GM21528 (cell line): ENCODE measurements at regions not wholly inside any gene's neighbourhood (a gene's known extent, or its start where the extent isn't known, plus 50 kb on each side); places are given as distances from the start of the nearest gene placed in this dataset.

Source experiments
- ATAC-seq: cut with Tn5 transposase; IDR thresholded peaks from one replicate; pipeline ENCODE4 v1.9.1; 2021; ENCODE audit warnings: mild to moderate bottlenecking, moderate library complexity; ENCODE audit not compliant: unreplicated experiment, low FRiP score

GRCh38 chr14:97457575-97458085, 660.4 kb downstream of the VRK1 start:
- ATAC-seq = no peak

GRCh38 chr14:97458255-97458654, 661.1 kb downstream of the VRK1 start:
- no peak for ATAC-seq

DNA sequence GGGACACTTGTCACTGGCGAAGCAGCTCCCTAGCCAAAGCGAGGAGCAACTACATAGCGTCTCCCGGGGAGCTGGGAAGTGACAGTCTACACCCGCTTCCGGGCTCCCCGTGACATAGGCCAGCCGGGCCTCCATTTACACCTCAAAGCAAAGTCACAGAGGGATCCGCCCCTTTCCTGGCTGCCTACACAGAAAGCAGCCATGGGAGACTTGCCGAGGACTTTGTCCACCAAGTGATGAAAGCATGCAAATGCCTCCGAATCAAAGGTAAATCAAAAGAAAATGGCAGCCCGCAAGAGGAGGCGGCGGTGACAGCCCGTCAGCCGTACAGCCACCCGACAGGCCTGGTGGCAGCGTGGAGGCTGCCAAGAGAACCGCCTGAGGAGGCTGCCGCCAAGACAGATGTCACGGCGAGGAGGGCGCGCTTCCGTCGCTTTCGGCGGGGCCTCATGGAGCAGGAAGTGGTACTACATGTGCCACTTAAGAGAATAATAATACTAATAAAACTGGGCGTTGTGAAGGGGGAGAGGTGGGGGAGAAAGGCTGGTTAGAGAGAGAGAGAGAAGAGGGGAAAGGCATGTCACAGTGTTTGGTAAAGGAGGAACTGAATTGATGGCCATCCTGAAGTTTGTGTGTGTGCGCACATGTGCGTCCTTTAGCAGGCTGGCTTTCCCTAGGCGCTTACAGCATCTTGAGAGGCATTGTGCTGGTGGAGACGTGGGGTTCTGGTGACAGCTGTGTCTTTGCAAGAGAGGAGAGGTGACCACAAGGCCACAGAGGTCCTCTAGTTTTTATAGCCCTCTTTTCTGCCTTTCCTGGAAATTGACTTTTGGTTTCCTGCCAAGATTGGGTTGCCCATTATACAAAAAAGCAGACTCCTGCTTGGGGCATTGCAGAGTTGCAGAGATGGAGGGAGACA, 661.7 kb downstream of the VRK1 start:
- ATAC-seq = no peak

GRCh38 chr14:97462081-97462480, 664.9 kb downstream of the VRK1 start:
- no peak for ATAC-seq

GRCh38 chr14:97468220-97468619, 671.0 kb downstream of the VRK1 start:
- ATAC-seq = no peak

DNA sequence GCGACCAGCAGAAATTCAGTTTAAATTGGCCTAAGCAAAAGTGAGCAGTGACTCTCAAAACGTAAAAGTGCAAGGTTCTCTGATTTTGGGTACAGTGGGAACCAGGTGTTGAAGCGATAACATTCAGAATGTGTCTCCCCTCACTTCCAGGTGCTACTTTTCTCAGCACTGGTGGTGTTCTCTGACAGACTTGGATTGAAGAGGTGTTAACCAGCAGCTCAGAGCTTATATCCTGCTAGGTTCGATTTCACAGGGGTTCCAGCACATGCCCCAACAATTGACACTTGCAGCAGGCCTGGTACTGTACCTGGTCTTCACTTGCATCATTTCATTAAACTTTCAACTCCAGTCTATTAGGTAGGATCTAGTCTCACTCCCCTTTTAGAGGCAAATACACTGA, 680.2 kb downstream of the VRK1 start:
- ATAC-seq = no peak

GRCh38 chr14:97485201-97485600, 688.0 kb downstream of the VRK1 start:
- ATAC-seq = no peak

DNA sequence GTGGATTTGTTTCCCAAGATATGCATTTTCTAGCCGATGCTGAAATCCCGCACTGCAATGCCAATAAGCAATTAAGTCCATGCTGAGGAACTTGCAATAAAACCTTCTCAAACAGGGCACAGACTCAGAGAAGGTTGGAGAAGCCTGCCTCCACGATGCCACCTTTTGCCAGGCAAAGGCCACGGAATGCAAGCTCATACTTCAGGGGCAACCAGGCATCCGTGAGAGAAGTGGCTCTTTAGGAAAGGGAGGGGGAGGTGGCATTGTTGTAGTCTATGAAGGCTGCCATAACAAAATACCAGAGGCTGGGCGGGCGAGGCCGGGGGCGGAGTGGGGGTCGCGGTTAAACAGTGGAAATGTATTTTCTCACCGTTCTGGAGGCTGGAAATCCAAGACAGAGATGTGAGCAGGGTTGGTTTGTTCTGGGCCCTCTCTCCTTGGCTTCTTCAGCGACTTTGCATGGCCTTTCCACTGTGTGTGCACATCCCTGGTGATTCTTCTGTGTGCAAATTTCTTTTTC, 689.5 kb downstream of the VRK1 start:
- ATAC-seq = no peak

- ATAC-seq = no peak
These were observed 692.6 kb downstream of the VRK1 start for GRCh38 chr14:97489750-97490149.

- ATAC-seq = no peak
These were observed 693.4 kb downstream of the VRK1 start for GRCh38 chr14:97490521-97491070.

DNA sequence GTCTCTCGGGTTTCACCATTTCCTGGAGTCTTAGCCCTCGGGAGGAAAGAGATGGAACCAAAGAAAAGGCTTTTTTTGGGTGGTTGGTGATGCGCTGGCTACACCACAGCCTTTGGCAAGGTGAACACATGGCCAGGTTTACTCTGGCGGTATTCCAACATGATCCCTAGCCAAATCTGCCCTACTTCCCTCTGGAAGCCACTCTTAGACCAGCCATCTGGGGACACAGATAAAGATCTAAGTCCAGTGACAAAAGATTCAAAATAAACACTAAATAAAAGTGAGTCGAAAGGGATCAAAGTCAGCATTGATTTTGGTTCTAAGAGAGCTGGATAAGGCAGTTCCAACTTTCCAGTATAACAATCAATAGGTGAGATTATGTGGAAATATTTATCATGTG, 694.5 kb downstream of the VRK1 start:
- ATAC-seq = no peak

DNA sequence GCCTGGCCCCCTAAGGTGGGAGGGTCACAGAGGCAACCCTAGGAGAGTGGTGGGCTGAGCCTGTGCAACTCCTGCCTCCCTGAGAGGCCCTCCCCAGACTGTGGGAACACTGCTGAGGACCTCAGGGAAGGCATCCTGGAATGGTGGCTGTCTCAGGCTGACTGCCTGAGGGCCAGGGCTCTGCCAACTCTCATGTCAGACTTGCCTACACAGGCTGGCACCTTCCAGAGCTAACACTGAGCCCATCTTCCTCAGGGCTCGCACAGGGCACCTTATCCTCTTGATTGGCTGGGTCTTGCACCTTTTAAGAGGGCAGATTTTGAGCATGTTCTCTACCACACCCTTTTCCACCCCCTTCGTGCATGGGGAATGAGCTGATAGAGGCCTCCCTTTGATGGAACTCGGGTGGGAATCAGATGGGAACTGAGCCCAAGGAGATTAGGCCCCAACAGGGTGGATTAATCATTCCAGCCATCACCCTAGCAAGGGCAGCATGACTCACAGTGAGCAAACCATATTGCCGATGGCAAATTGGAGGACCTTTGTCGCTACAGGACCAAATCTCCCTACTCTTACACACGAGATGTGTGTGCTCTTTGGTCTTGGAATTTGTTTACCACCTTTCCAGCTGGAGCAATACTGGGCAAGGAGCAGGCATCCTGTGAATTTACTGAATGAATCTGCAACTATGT, 702.8 kb downstream of the VRK1 start:
- ATAC-seq = no peak

- ATAC-seq = no peak
These were observed 709.4 kb downstream of the VRK1 start for GRCh38 chr14:97506626-97507025.

GRCh38 chr14:97513891-97514290, 716.7 kb downstream of the VRK1 start:
- ATAC-seq = no peak

- ATAC-seq = no peak
These were observed 720.5 kb downstream of the VRK1 start for GRCh38 chr14:97517566-97518234.

DNA sequence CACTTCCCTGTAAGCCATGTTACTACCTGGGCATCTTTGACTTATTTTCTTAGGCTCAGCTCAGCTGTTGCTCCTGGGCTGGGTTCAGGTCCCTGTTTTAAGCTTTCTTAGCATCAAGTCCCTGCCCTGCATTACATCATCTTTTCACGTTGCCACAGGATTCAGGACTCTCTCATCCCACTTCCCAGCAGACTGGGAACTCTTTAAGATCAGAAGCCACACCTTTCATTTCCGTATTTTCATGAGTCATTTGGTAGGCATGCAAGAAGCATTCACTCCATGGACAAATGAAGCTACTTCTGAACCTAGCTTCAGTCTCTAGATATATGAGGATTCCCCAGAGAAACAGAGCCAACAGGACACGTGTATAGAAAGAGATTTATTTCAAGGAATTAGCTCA, 726.8 kb downstream of the VRK1 start:
- ATAC-seq = no peak

DNA sequence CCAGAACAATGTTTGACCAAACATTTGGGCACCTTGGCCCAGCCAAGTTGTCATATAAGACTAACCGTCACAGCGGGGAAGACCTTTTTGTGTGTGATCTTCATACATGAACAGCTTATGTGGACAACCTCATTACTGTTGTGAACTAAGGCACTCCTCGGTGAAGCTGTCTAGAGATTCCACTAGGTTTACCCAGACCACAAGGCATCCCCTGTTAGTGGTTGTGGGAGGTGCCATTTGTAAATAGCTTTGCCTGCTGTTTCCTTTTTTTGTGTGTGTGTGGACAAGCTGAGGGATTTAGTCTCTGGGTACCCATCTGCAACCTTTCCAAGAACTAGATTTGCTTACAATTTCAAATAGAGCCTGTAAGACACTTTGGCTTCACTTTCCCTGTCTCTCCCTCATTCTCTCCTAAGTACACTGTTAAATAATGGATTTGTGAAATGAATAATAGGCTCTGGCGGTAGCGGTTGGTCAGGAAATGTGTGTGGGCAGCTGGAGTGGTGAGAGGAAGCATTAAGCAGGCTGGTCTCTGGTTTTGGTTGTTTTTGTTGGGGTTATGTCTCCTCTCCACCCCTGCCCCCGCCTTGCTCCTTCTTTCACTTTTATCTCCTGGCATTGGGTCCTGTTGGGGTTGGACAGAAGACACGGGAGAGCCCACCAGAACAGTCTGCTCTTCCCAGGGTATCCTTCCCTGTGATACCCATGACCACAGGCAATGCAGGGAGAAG, 727.6 kb downstream of the VRK1 start:
- ATAC-seq = no peak

- no peak for ATAC-seq
These were observed 730.8 kb downstream of the VRK1 start for GRCh38 chr14:97527993-97528392.

DNA sequence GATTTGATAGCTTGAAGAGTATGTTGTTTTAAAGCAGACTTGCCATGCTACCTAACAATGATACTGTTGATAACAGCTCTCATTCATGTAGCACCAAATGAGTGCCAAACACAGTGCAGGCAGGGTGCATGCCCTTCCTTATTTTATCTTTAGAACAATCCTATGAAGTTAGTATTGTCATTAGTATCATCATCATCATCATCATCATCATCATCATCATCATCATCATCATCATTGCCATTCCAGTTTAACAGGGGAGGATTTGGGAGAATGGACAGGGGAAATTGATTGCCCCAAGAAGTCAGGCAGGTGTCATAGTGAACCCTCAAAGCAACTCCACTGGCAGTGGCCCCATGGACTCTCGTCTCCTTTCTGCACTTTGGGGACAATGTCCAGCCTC, 734.9 kb downstream of the VRK1 start:
- ATAC-seq = no peak

DNA sequence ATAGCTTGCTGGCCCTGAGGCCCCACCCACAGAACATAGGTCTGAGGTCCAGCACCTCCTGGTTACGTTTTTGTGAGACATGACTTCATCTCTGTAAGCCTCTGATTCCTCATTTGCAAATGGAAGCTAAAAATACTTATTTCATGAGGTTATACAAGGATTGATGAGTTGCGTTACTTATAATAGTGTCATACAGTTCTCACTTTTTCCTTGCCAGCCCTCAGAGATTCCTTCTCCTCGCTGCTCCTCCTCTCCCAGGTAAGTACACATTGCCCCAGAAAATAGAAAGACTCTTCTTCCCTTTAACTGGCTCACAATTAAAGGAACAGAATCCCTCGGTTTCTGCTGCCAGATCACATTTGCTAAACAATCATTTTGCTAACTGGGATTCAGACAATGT, 739.2 kb downstream of the VRK1 start:
- ATAC-seq = no peak
